K562 (cell line): ENCODE measurements at regions not wholly inside any gene's neighbourhood (a gene's known extent, or its start where the extent isn't known, plus 50 kb on each side); places are given as distances from the start of the nearest gene placed in this dataset.

Source experiments
- BHLHE40 ChIP-seq: IDR thresholded peaks from 2 replicates; pipeline ENCODE4 v1.6.1; 2011; ENCODE audit warnings: low read length, improper control_type of control experiment
- CXXC5 ChIP-seq: fragments of 250-450 bp; sonication (Bioruptor Pico); IDR thresholded peaks from 2 replicates; pipeline ENCODE4 v1.8.0; 2022; ENCODE audit warnings: inconsistent platforms, mild to moderate bottlenecking, moderate library complexity
- DDX20 ChIP-seq: fragments of 450-650 bp; IDR thresholded peaks from 2 replicates; pipeline ENCODE4 v1.6.1; 2016; ENCODE audit warnings: missing genetic modification characterization, low read depth, mild to moderate bottlenecking, missing compliant biosample characterization, moderate library complexity
- ESRRB ChIP-seq: fragments of 250-450 bp; sonication (Bioruptor Pico); IDR thresholded peaks from 2 replicates; pipeline ENCODE4 v1.5.0; 2020; ENCODE audit warnings: mild to moderate bottlenecking, moderate library complexity, borderline replicate concordance
- ETS2 ChIP-seq: IDR thresholded peaks from 2 replicates; pipeline ENCODE4 v1.6.1; 2016; ENCODE audit warnings: borderline replicate concordance, missing genetic modification characterization, mild to moderate bottlenecking, moderate library complexity, missing compliant biosample characterization; ENCODE audit not compliant: poor library complexity, severe bottlenecking
- FIP1L1 ChIP-seq: fragments of 200-400 bp; formaldehyde crosslinking; IDR thresholded peaks from 2 replicates; pipeline ENCODE4 v1.6.1; 2018; ENCODE audit warnings: mild to moderate bottlenecking, low read depth, low read length; ENCODE audit not compliant: poor library complexity, severe bottlenecking
- NFYB ChIP-seq: IDR thresholded peaks from 2 replicates; pipeline ENCODE4 v1.6.1; 2011; ENCODE audit warnings: mild to moderate bottlenecking, moderate library complexity; ENCODE audit not compliant: insufficient read length; ENCODE audit errors: extremely low read depth
- SREBF1 ChIP-seq: fragments of 150-350 bp; IDR thresholded peaks from 2 replicates; pipeline ENCODE4 v1.6.1; 2014; ENCODE audit warnings: antibody characterized with exemption, low read depth, low read length, borderline replicate concordance
- U2AF1 ChIP-seq: fragments of 200-400 bp; formaldehyde crosslinking; optimal IDR thresholded peaks from 2 replicates; pipeline ENCODE3; 2017; ENCODE audit warnings: mild to moderate bottlenecking, low read depth, low read length, moderate library complexity
- ZNF282 ChIP-seq: sonication (generic); formaldehyde crosslinking; IDR thresholded peaks from 2 replicates; pipeline ENCODE4 v1.8.1; 2023; ENCODE audit warnings: missing genetic modification reagents
- TF ChIP-seq, protein P1 (sequence below): sonication (generic); formaldehyde crosslinking; IDR thresholded peaks from 2 replicates; pipeline ENCODE4 v1.8.0; 2023; ENCODE audit warnings: mild to moderate bottlenecking, missing genetic modification reagents
- TF ChIP-seq, protein P2 (sequence below): fragments of 450-650 bp; IDR thresholded peaks from 2 replicates; pipeline ENCODE4 v1.6.1; 2017; ENCODE audit warnings: antibody characterized with exemption, mild to moderate bottlenecking
- TF ChIP-seq, protein P3 (sequence below): fragments of 450-650 bp; formaldehyde crosslinking; IDR thresholded peaks from 2 replicates; pipeline ENCODE4 v1.4.0; 2020; ENCODE audit warnings: mild to moderate bottlenecking, moderate library complexity
- TF ChIP-seq, protein P4 (sequence below): fragments of 250-450 bp; sonication (Bioruptor Pico); IDR thresholded peaks from 2 replicates; pipeline ENCODE4 v1.8.0; 2022; ENCODE audit warnings: inconsistent platforms, mild to moderate bottlenecking, moderate library complexity, borderline replicate concordance

DNA sequence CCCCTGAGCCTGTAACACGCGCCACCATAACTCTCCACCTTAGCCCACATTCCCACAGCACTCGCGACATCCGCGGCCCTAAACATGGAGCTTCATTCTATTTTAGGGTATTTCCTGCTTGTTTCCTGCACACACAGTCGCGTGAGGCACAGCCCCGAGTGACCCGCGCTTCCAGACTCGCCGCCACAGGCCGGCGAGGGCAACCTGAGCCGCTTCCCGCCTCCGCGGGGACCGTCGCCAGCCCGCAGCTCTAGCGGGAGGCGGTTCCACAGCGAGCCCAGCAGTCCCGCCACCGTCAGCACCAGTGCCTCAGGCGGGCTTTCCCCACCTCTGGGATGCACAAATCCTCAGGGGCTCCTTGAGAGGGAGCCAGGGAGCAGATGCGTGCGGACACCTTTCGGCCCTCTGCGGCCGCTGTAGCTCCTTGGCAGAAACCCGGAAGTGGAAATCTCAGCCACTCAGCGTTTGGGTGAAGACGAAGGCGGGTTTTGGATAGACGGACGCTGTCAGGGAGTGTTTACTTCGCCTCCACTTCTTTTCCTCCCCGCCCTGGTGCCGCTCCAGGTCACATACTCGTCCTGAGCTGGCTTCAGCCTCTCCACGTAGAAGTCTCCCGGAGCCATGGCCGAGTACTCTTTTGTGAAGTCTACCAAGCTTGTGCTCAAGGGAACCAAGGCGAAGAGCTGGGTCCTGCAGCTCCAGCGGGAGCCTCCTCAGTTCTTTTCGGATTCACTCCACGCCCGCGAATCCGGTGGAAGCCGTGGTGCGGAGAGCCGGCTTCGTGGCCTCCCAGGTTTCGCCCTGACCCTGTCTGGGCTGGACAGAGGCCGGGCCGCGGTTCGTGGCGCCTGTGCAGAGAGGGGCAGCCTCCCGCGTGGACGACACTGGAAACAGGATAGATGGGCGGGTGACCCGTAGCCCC is 2177.4 kb upstream of the DEFB115 start (continued):
- TF ChIP-seq, protein P1, sequence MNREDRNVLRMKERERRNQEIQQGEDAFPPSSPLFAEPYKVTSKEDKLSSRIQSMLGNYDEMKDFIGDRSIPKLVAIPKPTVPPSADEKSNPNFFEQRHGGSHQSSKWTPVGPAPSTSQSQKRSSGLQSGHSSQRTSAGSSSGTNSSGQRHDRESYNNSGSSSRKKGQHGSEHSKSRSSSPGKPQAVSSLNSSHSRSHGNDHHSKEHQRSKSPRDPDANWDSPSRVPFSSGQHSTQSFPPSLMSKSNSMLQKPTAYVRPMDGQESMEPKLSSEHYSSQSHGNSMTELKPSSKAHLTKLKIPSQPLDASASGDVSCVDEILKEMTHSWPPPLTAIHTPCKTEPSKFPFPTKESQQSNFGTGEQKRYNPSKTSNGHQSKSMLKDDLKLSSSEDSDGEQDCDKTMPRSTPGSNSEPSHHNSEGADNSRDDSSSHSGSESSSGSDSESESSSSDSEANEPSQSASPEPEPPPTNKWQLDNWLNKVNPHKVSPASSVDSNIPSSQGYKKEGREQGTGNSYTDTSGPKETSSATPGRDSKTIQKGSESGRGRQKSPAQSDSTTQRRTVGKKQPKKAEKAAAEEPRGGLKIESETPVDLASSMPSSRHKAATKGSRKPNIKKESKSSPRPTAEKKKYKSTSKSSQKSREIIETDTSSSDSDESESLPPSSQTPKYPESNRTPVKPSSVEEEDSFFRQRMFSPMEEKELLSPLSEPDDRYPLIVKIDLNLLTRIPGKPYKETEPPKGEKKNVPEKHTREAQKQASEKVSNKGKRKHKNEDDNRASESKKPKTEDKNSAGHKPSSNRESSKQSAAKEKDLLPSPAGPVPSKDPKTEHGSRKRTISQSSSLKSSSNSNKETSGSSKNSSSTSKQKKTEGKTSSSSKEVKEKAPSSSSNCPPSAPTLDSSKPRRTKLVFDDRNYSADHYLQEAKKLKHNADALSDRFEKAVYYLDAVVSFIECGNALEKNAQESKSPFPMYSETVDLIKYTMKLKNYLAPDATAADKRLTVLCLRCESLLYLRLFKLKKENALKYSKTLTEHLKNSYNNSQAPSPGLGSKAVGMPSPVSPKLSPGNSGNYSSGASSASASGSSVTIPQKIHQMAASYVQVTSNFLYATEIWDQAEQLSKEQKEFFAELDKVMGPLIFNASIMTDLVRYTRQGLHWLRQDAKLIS: no peak
- TF ChIP-seq, protein P2, sequence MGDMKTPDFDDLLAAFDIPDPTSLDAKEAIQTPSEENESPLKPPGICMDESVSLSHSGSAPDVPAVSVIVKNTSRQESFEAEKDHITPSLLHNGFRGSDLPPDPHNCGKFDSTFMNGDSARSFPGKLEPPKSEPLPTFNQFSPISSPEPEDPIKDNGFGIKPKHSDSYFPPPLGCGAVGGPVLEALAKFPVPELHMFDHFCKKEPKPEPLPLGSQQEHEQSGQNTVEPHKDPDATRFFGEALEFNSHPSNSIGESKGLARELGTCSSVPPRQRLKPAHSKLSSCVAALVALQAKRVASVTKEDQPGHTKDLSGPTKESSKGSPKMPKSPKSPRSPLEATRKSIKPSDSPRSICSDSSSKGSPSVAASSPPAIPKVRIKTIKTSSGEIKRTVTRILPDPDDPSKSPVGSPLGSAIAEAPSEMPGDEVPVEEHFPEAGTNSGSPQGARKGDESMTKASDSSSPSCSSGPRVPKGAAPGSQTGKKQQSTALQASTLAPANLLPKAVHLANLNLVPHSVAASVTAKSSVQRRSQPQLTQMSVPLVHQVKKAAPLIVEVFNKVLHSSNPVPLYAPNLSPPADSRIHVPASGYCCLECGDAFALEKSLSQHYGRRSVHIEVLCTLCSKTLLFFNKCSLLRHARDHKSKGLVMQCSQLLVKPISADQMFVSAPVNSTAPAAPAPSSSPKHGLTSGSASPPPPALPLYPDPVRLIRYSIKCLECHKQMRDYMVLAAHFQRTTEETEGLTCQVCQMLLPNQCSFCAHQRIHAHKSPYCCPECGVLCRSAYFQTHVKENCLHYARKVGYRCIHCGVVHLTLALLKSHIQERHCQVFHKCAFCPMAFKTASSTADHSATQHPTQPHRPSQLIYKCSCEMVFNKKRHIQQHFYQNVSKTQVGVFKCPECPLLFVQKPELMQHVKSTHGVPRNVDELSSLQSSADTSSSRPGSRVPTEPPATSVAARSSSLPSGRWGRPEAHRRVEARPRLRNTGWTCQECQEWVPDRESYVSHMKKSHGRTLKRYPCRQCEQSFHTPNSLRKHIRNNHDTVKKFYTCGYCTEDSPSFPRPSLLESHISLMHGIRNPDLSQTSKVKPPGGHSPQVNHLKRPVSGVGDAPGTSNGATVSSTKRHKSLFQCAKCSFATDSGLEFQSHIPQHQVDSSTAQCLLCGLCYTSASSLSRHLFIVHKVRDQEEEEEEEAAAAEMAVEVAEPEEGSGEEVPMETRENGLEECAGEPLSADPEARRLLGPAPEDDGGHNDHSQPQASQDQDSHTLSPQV: no peak
- TF ChIP-seq DDX20: no peak
- no peak for TF ChIP-seq U2AF1
- TF ChIP-seq NFYB: peak; percentile 5
- TF ChIP-seq, protein P3, sequence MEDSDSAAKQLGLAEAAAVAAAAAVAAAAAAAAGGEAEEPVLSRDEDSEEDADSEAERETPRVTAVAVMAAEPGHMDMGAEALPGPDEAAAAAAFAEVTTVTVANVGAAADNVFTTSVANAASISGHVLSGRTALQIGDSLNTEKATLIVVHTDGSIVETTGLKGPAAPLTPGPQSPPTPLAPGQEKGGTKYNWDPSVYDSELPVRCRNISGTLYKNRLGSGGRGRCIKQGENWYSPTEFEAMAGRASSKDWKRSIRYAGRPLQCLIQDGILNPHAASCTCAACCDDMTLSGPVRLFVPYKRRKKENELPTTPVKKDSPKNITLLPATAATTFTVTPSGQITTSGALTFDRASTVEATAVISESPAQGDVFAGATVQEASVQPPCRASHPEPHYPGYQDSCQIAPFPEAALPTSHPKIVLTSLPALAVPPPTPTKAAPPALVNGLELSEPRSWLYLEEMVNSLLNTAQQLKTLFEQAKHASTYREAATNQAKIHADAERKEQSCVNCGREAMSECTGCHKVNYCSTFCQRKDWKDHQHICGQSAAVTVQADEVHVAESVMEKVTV (CRISPR knock-in tag): no peak
- TF ChIP-seq FIP1L1: no peak
- no peak for TF ChIP-seq ETS2 (tag)
- no peak for TF ChIP-seq SREBF1
- peak; percentile 67; the same call in 1 of the 2 replicates for TF ChIP-seq BHLHE40
- TF ChIP-seq, protein P4, sequence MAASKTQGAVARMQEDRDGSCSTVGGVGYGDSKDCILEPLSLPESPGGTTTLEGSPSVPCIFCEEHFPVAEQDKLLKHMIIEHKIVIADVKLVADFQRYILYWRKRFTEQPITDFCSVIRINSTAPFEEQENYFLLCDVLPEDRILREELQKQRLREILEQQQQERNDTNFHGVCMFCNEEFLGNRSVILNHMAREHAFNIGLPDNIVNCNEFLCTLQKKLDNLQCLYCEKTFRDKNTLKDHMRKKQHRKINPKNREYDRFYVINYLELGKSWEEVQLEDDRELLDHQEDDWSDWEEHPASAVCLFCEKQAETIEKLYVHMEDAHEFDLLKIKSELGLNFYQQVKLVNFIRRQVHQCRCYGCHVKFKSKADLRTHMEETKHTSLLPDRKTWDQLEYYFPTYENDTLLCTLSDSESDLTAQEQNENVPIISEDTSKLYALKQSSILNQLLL: no peak
- no peak for TF ChIP-seq ESRRB (CRISPR knock-in tag)
- peak; percentile 68 for TF ChIP-seq CXXC5 (CRISPR knock-in tag)
- no peak for TF ChIP-seq ZNF282
